PC-9 (cell line): ENCODE measurements at regions not wholly inside any gene's neighbourhood (a gene's known extent, or its start where the extent isn't known, plus 50 kb on each side); places are given as distances from the start of the nearest gene placed in this dataset.

ENCODE experiments used
- BruUV-seq: library from RNA; stranded (reverse); fragments of 400-500 nt; replicated peaks from 2 replicates; lab custom pipeline; 2021; lab: Mats Ljungman, UMichigan
- CTCF ChIA-PET: fragments of 300-600 bp; sonication (Branson Sonifier 250); formaldehyde crosslinking; loops from one replicate; lab custom pipeline; 2022; ENCODE audit warnings: antibody characterized with exemption; lab: Charles Lee
- POLR2A ChIA-PET: fragments of 300-600 bp; sonication (Branson Sonifier 250); formaldehyde crosslinking; loops from one replicate; lab custom pipeline; 2022; ENCODE audit warnings: antibody characterized with exemption; ENCODE audit not compliant: unreplicated experiment; lab: Charles Lee
- DNase-seq, 2 experiments: peaks; one replicate each; pipeline versions ENCODE4 v3.0.0 to v3.0.0-alpha.2; 2015 to 2022; ENCODE audit warnings: mixed read lengths in 1 of 2
- H2AFZ ChIP-seq: fragments of 200-600 bp; sonication (generic); 2 replicates; pipeline ENCODE4 v1.8.1; 2017; ENCODE audit warnings: antibody characterized with exemption
- H3F3A ChIP-seq: fragments of 200-600 bp; sonication (generic); 2 replicates; pipeline ENCODE4 v1.8.1; 2017; ENCODE audit warnings: antibody characterized with exemption, mild to moderate bottlenecking, low read depth; ENCODE audit not compliant: insufficient read depth
- H3K27ac ChIP-seq: fragments of 200-600 bp; sonication (generic); 2 replicates; pipeline ENCODE4 v1.6.1; 2016; ENCODE audit warnings: mixed run types
- H3K27me3 ChIP-seq: fragments of 200-600 bp; sonication (generic); 2 replicates; pipeline ENCODE4 v1.6.1; 2016; ENCODE audit warnings: low read depth, mixed run types; ENCODE audit not compliant: insufficient read depth
- H3K36me3 ChIP-seq: fragments of 200-600 bp; sonication (generic); 2 replicates; pipeline ENCODE4 v1.6.1; 2016; ENCODE audit warnings: low read depth, mixed run types
- H3K4me1 ChIP-seq: fragments of 200-600 bp; sonication (generic); replicated peaks from 2 replicates; pipeline ENCODE4 v1.6.1; 2016; ENCODE audit warnings: mixed run types; ENCODE audit not compliant: insufficient read depth
- H3K4me2 ChIP-seq: fragments of 200-600 bp; sonication (generic); 2 replicates; pipeline ENCODE4 v1.6.1; 2017; ENCODE audit warnings: mixed run types
- H3K4me3 ChIP-seq: fragments of 200-600 bp; sonication (generic); 2 replicates; pipeline ENCODE4 v1.6.1; 2016; ENCODE audit warnings: mixed run types
- H3K79me2 ChIP-seq: fragments of 200-600 bp; sonication (generic); 2 replicates; pipeline ENCODE4 v1.6.1; 2017; ENCODE audit warnings: low read depth, mixed run types
- H3K9me2 ChIP-seq: fragments of 200-600 bp; sonication (generic); 2 replicates; pipeline ENCODE4 v1.8.1; 2017; ENCODE audit warnings: mild to moderate bottlenecking; ENCODE audit not compliant: insufficient read depth
- H3K9me3 ChIP-seq: fragments of 200-600 bp; sonication (generic); 2 replicates; pipeline ENCODE4 v1.8.1; 2016; ENCODE audit warnings: low read depth; ENCODE audit not compliant: insufficient read depth
- H4K20me1 ChIP-seq: fragments of 200-600 bp; sonication (generic); 2 replicates; pipeline ENCODE4 v1.8.1; 2017; ENCODE audit not compliant: insufficient read depth
- CTCF ChIP-seq: fragments of 200-600 bp; sonication (generic); conservative IDR thresholded peaks from 2 replicates; pipeline ENCODE4 v1.6.1; 2017; ENCODE audit warnings: mixed run types, antibody characterized with exemption, mild to moderate bottlenecking, moderate library complexity
- EZH2 ChIP-seq: fragments of 200-600 bp; sonication (generic); IDR thresholded peaks from 2 replicates; pipeline ENCODE4 v1.8.0; 2017; ENCODE audit warnings: antibody characterized with exemption, low read depth
- intact Hi-C: fragments of 100-400 bp; cut with micrococcal nuclease; formaldehyde crosslinking; loops from one replicate; pipeline ENCODE4 v1.10.0; 2022; ENCODE audit not compliant: unreplicated experiment

DNA sequence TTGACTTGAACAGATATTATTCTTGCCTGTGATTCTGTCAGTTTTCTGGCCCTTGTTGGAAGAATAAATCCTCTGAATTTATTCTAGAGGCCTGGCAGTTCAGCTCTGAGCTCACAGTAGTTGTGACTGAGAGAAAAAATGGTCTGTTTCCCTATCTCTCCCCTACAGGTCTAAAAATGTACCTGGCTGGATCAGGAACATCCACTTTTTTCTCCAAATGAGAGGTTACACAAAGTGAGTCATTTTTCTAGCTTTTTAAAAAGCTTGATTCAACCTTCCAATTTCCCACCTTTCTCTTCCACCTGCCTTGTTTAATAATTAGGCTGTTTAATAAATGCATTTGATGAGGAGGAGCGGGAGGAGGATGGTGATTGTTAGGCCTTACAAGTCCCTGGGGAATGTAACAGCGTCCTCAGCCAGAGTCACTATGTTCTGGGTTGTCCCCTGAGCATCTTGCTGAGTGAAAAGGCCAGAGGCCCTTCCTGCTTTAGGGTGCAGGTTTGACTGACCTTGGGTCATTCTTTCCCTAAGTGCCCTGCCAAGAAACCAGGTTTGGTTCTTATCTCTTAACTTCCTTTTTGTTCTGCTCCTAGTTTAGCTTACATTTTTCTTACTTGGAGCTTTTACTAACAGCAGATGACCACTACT, 91.7 kb upstream of the FUT8 start:
- Histone ChIP-seq H3K4me3 (peak overlapping the region; percentile 14; the same call in 1 of the 2 replicates), H3K9me3 (peaks cover 4% of the 10 kb centered on the region), H2AFZ (no peak overlapping the region), H3K27ac (peak overlapping the region; percentile 99), H3K9me2 (no peaks in the 10 kb centered on the region), H3K36me3 (no peaks in the 10 kb centered on the region), H3K4me1 (peaks cover 66% of the 10 kb centered on the region), H4K20me1 (no peaks in the 10 kb centered on the region), H3K27me3 (no peaks in the 10 kb centered on the region), H3K4me2 (peak overlapping the region; percentile 64), H3F3A (peaks cover 63% of the 10 kb centered on the region), H3K79me2 (peaks cover 5% of the 10 kb centered on the region; the same call in 1 of the 2 replicates)
- intact Hi-C loops = loop anchor here (1.0 kb wide), 1 partner anchor 36 kb away; no protein-coding TSS in a partner anchor
- TSS peak; percentile 30 for BruUV-seq
- peak; percentile 31 to 64 for DNase-seq
- TF ChIP-seq CTCF (peak; percentile 9; the same call in 1 of the 2 replicates), EZH2 (no peak)
- CTCF ChIA-PET = interaction anchor here (0.5 to 0.7 kb wide), 3 partner anchors 25 to 504 kb away, joined by 3 to 11 read pairs (median 4); partner anchors contain the start of gene FUT8
- POLR2A ChIA-PET = interaction anchor here (0.5 to 1.2 kb wide), 5 partner anchors 8 to 92 kb away, joined by 4 to 7 read pairs (median 5); partner anchors contain the start of gene FUT8

DNA sequence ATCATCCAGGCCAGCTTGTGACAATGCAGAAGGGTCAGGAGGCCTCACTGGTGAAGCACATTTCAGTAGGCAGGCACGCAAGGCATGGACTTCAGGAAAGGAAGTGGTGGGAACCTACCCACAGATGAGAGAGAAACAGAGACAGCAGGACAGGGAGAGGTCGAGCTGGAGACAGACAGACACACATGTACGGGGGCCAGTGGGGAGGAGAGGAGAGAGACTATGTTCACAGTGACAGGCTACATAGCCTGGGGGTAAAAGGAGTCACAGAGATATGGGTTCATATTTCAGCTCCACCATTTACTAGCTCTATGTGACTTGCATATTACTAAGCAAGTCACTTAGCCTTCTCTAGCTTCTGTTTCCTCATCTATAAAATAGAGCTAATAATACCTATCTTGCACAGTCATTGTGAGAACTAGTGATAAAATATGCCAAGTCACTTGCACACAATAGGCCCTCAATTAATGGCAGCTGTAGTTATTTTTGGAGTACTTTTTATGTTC, 91.1 kb upstream of the FUT8 start:
- TF ChIP-seq EZH2 (no peak), CTCF (no peak)
- H3K9me2 ChIP-seq = no peaks in the 10 kb centered on the region
- H4K20me1 ChIP-seq = no peaks in the 10 kb centered on the region
- peak overlapping the region; percentile 99 for H3K27ac ChIP-seq
- H2AFZ ChIP-seq = 0 out of 2 replicates have a peak overlapping the region, but pooled peaks have one; percentile 1
- H3K27me3 ChIP-seq = no peaks in the 10 kb centered on the region
- ChIA-PET POLR2A (interaction anchor here (0.5 to 1.2 kb wide), 10 partner anchors 35 to 883 kb away, joined by 3 to 13 read pairs (median 4); partner anchors contain the start of gene FUT8), CTCF (interaction anchor here (0.5 to 0.7 kb wide), 3 partner anchors 91 to 503 kb away, joined by 3 to 11 read pairs (median 4); partner anchors contain the start of gene FUT8)
- H3K36me3 ChIP-seq = no peaks in the 10 kb centered on the region
- BruUV-seq = no TSS peak
- H3K4me2 ChIP-seq = peak overlapping the region; percentile 64
- peaks cover 63% of the 10 kb centered on the region for H3F3A ChIP-seq
- peaks cover 5% of the 10 kb centered on the region; the same call in 1 of the 2 replicates for H3K9me3 ChIP-seq
- DNase-seq = peak; percentile 62 to 98
- H3K4me3 ChIP-seq = no peak overlapping the region
- H3K4me1 ChIP-seq = peaks cover 66% of the 10 kb centered on the region
- intact Hi-C loops = loop anchor here (1.0 kb wide), 1 partner anchor 35 kb away; no protein-coding TSS in a partner anchor
- H3K79me2 ChIP-seq = peaks cover 5% of the 10 kb centered on the region; the same call in 1 of the 2 replicates

- no peaks in the 10 kb centered on the region for H4K20me1 ChIP-seq
- no peak overlapping the region for H3K27ac ChIP-seq
- H3K4me2 ChIP-seq = no peak overlapping the region
- no peak overlapping the region for H2AFZ ChIP-seq
- H3K4me3 ChIP-seq = no peak overlapping the region
- peaks cover 8% of the 10 kb centered on the region; the same call in 1 of the 2 replicates for H3K9me3 ChIP-seq
- H3K79me2 ChIP-seq = no peaks in the 10 kb centered on the region
- no TSS peak for BruUV-seq
- no peaks in the 10 kb centered on the region for H3K27me3 ChIP-seq
- TF ChIP-seq EZH2 (no peak), CTCF (no peak)
- no peaks in the 10 kb centered on the region for H3K9me2 ChIP-seq
- peaks cover 12% of the 10 kb centered on the region for H3F3A ChIP-seq
- intact Hi-C loops = no loop called here
- POLR2A ChIA-PET = no interaction called here
- H3K36me3 ChIP-seq = no peaks in the 10 kb centered on the region
- no peak for DNase-seq
- H3K4me1 ChIP-seq = peaks cover 30% of the 10 kb centered on the region
- CTCF ChIA-PET = no interaction called here
These were observed 83.0 kb upstream of the FUT8 start for GRCh38 chr14:65329481-65329880.
